ENCODE measurements at regions not wholly inside any gene's neighbourhood (a gene's known extent, or its start where the extent isn't known, plus 50 kb on each side); places are given as distances from the start of the nearest gene placed in this dataset.

- no peak overlapping the region for H3K27ac ChIP-seq
- no peak for DNase-seq (ENCODE audit: extremely low spot score in 2 of 2)
- H3K27me3 ChIP-seq: no peaks in the 10 kb centered on the region
- TF ChIP-seq, protein P1, sequence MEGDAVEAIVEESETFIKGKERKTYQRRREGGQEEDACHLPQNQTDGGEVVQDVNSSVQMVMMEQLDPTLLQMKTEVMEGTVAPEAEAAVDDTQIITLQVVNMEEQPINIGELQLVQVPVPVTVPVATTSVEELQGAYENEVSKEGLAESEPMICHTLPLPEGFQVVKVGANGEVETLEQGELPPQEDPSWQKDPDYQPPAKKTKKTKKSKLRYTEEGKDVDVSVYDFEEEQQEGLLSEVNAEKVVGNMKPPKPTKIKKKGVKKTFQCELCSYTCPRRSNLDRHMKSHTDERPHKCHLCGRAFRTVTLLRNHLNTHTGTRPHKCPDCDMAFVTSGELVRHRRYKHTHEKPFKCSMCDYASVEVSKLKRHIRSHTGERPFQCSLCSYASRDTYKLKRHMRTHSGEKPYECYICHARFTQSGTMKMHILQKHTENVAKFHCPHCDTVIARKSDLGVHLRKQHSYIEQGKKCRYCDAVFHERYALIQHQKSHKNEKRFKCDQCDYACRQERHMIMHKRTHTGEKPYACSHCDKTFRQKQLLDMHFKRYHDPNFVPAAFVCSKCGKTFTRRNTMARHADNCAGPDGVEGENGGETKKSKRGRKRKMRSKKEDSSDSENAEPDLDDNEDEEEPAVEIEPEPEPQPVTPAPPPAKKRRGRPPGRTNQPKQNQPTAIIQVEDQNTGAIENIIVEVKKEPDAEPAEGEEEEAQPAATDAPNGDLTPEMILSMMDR (IDR thresholded peaks at IDR 0.05): no peak
- TF ChIP-seq POLR2AphosphoS5 (IDR thresholded peaks at IDR 0.05; ENCODE audit: insufficient read depth in 1 of 2, low read depth in 1 of 2) (no peak), POLR2A (IDR thresholded peaks at IDR 0.05) (no peak)
- no peaks in the 10 kb centered on the region for H3K9me3 ChIP-seq
- H3K4me3 ChIP-seq: no peak overlapping the region
- no peaks in the 10 kb centered on the region for H3K36me3 ChIP-seq
- intact Hi-C loops (cut with DNase I): no loop called here
- no peaks in the 10 kb centered on the region for H3K4me1 ChIP-seq
Observed at GRCh38 chr5:29122306-29122705, 2071.2 kb upstream of the CDH6 start.

DNA sequence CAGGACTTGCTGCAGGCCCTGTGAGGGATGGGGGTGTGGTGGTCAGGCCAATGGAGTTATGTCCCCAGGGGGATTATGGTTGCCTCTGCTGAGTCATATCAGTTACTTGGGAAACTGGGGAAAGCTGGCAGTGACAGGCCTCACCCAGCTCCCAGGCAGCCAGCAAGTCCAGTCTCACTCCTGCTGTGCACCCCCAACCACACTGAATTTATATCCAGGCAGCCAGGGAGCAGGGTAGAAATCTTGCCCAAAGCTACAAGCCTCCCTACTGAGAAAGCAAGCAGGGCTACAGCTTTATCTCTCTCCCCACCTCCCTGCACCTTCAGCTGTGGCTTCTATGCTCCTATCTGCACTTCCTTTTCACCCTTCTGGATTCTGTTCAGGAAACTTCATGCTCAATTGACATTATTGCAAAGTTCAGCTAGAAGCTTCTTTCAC is 2076.0 kb upstream of the CDH9 start:
- H3K36me3 ChIP-seq: no peaks in the 10 kb centered on the region
- no peaks in the 10 kb centered on the region for H3K9me3 ChIP-seq
- no peak for DNase-seq (ENCODE audit: extremely low spot score in 2 of 2)
- intact Hi-C loops (cut with DNase I): no loop called here
- no peaks in the 10 kb centered on the region for H3K27me3 ChIP-seq
- H3K4me1 ChIP-seq: no peaks in the 10 kb centered on the region
- no peak overlapping the region for H3K27ac ChIP-seq
- TF ChIP-seq, protein P1 (IDR thresholded peaks at IDR 0.05): no peak
- H3K4me3 ChIP-seq: no peak overlapping the region

DNA sequence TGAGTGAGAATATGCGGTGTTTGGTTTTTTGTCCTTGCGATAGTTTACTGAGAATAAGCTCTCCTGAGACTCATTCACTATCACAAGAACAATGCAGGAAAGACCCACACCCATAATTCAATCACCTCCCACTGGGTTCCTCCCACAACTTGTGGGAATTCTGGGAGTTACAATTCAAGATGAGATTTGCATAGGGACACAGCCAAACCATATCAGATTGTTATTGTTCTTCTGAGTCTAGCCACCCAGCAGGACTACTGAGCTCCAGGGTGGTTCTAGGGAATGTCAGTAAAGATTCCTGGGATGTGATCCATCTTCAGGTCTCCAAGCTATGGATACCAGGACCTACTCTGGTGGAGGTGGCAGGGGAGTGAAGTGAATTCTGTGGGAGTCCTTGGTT is 2075.1 kb upstream of the CDH9 start:
- no peaks in the 10 kb centered on the region for H3K36me3 ChIP-seq
- H3K9me3 ChIP-seq: no peaks in the 10 kb centered on the region
- TF ChIP-seq POLR2AphosphoS5 (IDR thresholded peaks at IDR 0.05; ENCODE audit: insufficient read depth in 1 of 2, low read depth in 1 of 2) (no peak), POLR2A (IDR thresholded peaks at IDR 0.05) (no peak)
- TF ChIP-seq, protein P1 (IDR thresholded peaks at IDR 0.05): no peak
- intact Hi-C loops (cut with DNase I): no loop called here
- no peaks in the 10 kb centered on the region for H3K27me3 ChIP-seq
- H3K4me3 ChIP-seq: no peak overlapping the region
- DNase-seq (ENCODE audit: extremely low spot score in 2 of 2): no peak
- no peaks in the 10 kb centered on the region for H3K4me1 ChIP-seq
- no peak overlapping the region for H3K27ac ChIP-seq

DNA sequence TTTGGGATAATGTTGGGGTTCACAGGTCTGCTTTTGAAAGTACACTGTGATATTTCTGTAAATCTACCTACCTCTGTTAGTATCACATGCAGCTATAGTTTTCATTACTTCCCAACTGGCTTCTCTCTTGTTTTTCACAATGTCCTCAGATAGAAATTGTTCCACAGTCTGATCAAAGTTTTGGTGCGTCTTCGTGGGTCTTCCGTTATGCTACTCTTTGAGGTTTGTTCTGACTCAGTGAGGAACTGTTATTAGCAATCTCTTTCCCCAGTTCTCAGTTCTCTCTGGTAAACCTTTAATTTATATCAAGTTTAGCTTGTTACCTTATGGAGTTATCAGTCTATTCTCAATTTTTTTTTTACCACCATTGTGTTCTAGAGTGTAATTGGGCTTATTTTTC is 2061.2 kb upstream of the CDH9 start:
- Histone ChIP-seq H3K36me3 (no peaks in the 10 kb centered on the region), H3K4me3 (no peak overlapping the region), H3K9me3 (no peaks in the 10 kb centered on the region), H3K27ac (no peak overlapping the region), H3K27me3 (no peaks in the 10 kb centered on the region), H3K4me1 (no peaks in the 10 kb centered on the region)
- TF ChIP-seq, protein P1 (IDR thresholded peaks at IDR 0.05): no peak
- TF ChIP-seq POLR2A (IDR thresholded peaks at IDR 0.05) (no peak), POLR2AphosphoS5 (IDR thresholded peaks at IDR 0.05; ENCODE audit: insufficient read depth in 1 of 2, low read depth in 1 of 2) (no peak)
- intact Hi-C loops (cut with DNase I): no loop called here
- no peak for DNase-seq (ENCODE audit: extremely low spot score in 2 of 2)

DNA sequence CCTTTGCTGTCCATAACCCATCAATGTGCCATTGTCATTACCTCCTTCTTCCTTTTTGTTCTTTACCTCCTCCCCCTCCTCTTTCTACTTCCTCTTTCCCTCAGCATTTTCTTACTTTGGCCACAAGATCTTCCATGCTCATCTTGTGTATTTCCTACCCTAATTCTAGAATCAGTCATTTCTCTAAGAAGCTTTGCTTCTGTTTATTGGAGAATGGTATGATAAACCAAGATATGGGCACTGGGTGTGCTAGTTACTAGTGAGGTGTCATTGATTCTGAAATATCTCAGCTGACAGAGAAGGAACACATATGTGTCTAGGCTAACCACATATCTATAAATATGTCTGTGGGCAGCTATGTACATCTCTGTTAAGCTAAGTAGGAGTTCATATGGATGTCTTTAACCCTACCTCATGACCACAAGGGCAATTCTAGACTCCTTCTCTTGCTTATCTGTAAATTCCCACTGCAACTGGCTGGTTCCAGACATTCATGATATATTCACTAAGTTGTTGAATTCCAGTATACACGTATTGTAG is 2051.3 kb upstream of the CDH9 start:
- Histone ChIP-seq H3K4me1 (no peaks in the 10 kb centered on the region), H3K36me3 (no peaks in the 10 kb centered on the region), H3K27ac (no peak overlapping the region), H3K4me3 (no peak overlapping the region), H3K27me3 (no peaks in the 10 kb centered on the region), H3K9me3 (no peaks in the 10 kb centered on the region)
- intact Hi-C loops (cut with DNase I): no loop called here
- TF ChIP-seq POLR2AphosphoS5 (IDR thresholded peaks at IDR 0.05; ENCODE audit: insufficient read depth in 1 of 2, low read depth in 1 of 2) (no peak), POLR2A (IDR thresholded peaks at IDR 0.05) (no peak)
- TF ChIP-seq, protein P1 (IDR thresholded peaks at IDR 0.05): no peak
- DNase-seq (ENCODE audit: extremely low spot score in 2 of 2): no peak
